NCI-H226 (cell line): ENCODE measurements at regions not wholly inside any gene's neighbourhood (a gene's known extent, or its start where the extent isn't known, plus 50 kb on each side); places are given as distances from the start of the nearest gene placed in this dataset.
"Not testable (repeated sequence)": the region's sequence is repeated elsewhere in the genome, so short reads cannot be mapped to it uniquely, and the experiment has no call there.

Experiments used
- DNase-seq: peaks from one replicate; pipeline ENCODE4 v3.0.0-alpha.2; 2015

- not testable (repeated sequence) for DNase-seq
These were observed 50.5 kb upstream of the MED13L start for GRCh38 chr12:116327992-116328391.

- no peak for DNase-seq
These were observed 54.4 kb upstream of the MED13L start for GRCh38 chr12:116331876-116332275.

- no peak for DNase-seq
These were observed 55.4 kb upstream of the MED13L start for GRCh38 chr12:116332705-116333380.

GRCh38 chr12:116333402-116333801 is 55.9 kb upstream of the MED13L start:
- no peak for DNase-seq

GRCh38 chr12:116336542-116337065 is 59.1 kb upstream of the MED13L start:
- no peak for DNase-seq

- no peak for DNase-seq
These were observed 59.8 kb upstream of the MED13L start for GRCh38 chr12:116337312-116337711.

- DNase-seq: no peak
These were observed 60.8 kb upstream of the MED13L start for GRCh38 chr12:116338064-116338846.

- DNase-seq: no peak
These were observed 61.6 kb upstream of the MED13L start for GRCh38 chr12:116339062-116339461.

- DNase-seq: no peak
These were observed 62.4 kb upstream of the MED13L start for GRCh38 chr12:116339800-116340371.

GRCh38 chr12:116343331-116343884 is 65.9 kb upstream of the MED13L start:
- no peak for DNase-seq

GRCh38 chr12:116346222-116346621 is 68.7 kb upstream of the MED13L start:
- no peak for DNase-seq

- peak; percentile 86 for DNase-seq
These were observed 69.2 kb upstream of the MED13L start for GRCh38 chr12:116346741-116347140.

GRCh38 chr12:116347265-116347664 is 69.8 kb upstream of the MED13L start:
- peak; percentile 38 for DNase-seq

GRCh38 chr12:116352315-116352835 is 74.9 kb upstream of the MED13L start:
- DNase-seq: no peak

GRCh38 chr12:116353958-116354357 is 76.5 kb upstream of the MED13L start:
- DNase-seq: no peak

- no peak for DNase-seq
These were observed 77.0 kb upstream of the MED13L start for GRCh38 chr12:116354534-116354933.

GRCh38 chr12:116354950-116355783 is 77.7 kb upstream of the MED13L start:
- DNase-seq: no peak

GRCh38 chr12:116358536-116358892 is 81.0 kb upstream of the MED13L start:
- no peak for DNase-seq

- DNase-seq: peak; percentile 96
These were observed 81.6 kb upstream of the MED13L start for GRCh38 chr12:116358893-116359761.

- DNase-seq: no peak
These were observed 83.3 kb upstream of the MED13L start for GRCh38 chr12:116360579-116361413.
